GM12865 (cell line): ENCODE measurements at regions not wholly inside any gene's neighbourhood (a gene's known extent, or its start where the extent isn't known, plus 50 kb on each side); places are given as distances from the start of the nearest gene placed in this dataset.
"Not testable (repeated sequence)": the region's sequence is repeated elsewhere in the genome, so short reads cannot be mapped to it uniquely, and the experiment has no call there.

Experiments
- DNase-seq: peaks from one replicate; pipeline ENCODE4 v3.0.0; 2010; ENCODE audit warnings: low read depth
- H3K4me3 ChIP-seq: 2 replicates; pipeline ENCODE4 v1.5.1; 2011; ENCODE audit warnings: mild to moderate bottlenecking, low read depth, low read length, control low read depth
- TF ChIP-seq, protein P1 (sequence below): IDR thresholded peaks from 2 replicates; pipeline ENCODE4 v1.5.1; 2011; ENCODE audit warnings: low read length, control low read depth, low read depth, inconsistent platforms; ENCODE audit not compliant: insufficient read depth; ENCODE audit errors: missing control alignments

DNA sequence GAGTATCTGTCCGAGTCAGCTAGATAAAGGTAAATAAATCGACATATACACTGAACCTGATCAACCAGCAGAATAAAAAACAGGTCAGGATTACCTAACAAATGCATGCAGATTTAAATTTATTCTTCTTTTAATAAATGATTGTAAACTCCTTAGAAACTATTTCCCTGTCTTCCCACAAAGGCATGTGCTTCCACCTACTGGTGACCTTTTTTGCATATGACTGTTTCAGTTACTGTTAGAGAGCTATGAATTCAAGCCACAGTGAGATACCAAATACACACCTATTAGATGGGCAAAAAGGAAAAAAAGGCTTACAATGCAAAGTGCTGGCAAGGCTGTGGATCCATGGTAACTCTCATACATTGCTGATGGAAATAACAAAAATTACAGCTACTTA is 957.4 kb upstream of the NCAM2 start:
- DNase-seq: no peak
- H3K4me3 ChIP-seq: no peak overlapping the region
- TF ChIP-seq, protein P1, sequence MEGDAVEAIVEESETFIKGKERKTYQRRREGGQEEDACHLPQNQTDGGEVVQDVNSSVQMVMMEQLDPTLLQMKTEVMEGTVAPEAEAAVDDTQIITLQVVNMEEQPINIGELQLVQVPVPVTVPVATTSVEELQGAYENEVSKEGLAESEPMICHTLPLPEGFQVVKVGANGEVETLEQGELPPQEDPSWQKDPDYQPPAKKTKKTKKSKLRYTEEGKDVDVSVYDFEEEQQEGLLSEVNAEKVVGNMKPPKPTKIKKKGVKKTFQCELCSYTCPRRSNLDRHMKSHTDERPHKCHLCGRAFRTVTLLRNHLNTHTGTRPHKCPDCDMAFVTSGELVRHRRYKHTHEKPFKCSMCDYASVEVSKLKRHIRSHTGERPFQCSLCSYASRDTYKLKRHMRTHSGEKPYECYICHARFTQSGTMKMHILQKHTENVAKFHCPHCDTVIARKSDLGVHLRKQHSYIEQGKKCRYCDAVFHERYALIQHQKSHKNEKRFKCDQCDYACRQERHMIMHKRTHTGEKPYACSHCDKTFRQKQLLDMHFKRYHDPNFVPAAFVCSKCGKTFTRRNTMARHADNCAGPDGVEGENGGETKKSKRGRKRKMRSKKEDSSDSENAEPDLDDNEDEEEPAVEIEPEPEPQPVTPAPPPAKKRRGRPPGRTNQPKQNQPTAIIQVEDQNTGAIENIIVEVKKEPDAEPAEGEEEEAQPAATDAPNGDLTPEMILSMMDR: no peak

DNA sequence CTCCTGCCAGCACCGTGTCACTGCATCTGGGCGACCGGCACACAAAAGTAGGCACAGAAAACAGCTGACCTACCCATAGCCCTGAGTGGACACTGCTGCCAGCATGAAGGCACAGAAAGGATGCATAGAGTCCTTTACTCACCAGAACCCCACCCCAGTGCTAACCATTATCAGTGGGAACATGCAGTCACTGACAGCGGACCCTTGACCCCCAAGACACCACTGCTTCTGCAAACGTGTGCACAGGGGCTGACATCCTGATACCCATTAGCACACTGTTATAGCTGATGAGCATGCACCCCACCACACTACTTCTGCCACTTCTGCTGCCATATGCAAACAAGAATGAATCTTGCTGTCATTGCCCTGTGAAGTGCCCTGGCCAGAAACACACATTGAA is 953.0 kb upstream of the NCAM2 start:
- TF ChIP-seq, protein P1: no peak
- no peak for DNase-seq
- H3K4me3 ChIP-seq: no peak overlapping the region

DNA sequence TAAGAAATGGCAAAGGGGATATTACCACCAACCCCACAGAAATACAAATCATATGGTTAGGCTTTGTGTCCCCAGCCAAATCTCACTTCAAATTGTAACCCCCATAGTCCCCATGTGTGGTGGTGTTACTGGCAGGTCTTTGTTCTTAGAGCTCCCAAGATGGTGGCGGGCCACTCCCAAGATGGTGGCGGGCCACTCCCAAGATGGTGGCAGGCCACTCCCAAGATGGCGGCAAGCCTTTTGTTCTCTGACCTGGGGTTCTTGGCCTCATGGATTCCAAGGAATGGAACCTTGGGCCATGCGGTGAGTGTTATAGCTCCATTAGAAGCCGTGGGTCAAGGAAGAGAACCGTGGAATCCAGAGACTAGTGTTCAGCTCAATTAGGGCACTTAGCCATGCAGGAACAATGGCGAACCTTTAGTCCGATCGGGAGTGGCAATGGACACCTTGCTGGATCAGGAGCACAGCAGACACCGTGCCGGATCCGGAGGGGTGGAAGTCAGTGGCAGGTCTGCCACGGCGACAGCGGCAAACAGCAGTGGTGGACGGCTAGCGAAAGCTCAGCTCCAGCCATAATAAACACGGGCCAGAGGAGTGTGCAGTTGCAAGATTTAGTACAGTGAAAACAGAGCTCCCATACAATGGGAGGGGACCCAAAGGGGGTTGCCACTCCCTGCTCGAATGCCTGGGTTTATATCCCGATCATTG is 949.9 kb upstream of the NCAM2 start:
- DNase-seq, H3K4me3 ChIP-seq: not testable (repeated sequence)

DNA sequence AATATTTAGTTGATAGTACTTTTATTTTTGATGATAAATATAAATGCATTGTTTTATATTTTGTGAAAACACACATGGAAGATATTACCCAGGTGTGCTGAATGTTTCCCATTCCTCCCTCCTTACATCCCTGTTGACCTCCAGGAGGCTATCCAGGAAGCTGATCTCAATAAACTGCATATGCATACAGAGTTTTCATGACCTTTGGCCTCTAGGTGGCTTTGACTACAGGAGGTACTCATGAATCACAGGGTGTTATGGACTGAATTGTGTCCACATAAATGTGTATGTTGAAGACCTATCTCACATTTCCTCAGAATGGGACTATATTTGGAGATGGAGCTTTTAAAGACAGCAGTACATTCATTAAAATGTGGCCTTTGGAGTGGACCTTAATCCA is 914.9 kb upstream of the NCAM2 start:
- H3K4me3 ChIP-seq: no peak overlapping the region
- TF ChIP-seq, protein P1: no peak
- DNase-seq: no peak

DNA sequence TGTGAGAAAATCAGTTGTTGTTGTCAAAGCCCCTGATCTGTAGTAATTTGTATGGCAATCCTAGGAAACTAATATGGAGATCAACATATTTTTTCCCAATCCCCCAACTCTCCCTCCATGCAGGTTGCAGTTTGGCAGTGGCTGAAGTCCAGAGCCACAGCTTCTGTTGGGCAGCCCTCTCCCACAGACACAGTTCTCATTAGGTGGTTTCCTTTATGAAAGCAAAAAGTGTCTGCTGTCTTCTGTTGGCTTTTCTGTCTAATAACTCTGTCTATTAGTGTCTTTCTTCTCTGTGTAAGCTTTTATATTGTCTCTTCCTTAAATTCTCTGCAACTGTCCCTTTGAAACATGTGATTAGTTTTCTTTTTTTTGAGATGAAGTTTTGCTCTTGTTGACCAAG is 914.3 kb upstream of the NCAM2 start:
- TF ChIP-seq, protein P1: no peak
- H3K4me3 ChIP-seq: no peak overlapping the region
- DNase-seq: no peak

DNA sequence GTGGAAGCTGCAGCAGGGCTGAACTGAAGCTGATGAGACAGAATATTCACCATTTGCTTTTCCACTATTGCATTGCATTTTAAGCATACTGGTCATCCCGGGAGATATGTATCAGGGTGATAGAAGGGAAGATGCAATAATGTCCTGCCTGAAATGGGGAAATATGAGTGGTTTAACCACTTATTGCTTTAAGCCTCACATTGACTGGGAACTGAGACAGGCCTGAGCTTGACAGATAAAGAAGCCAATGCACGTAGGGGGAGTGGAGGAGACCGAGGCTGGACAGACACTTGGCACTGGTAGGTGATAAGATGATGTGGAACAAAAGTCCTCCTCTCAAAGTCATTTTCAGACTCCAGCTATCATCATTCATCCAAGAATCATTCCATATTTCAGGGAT is 911.7 kb upstream of the NCAM2 start:
- TF ChIP-seq, protein P1: no peak
- no peak for DNase-seq
- H3K4me3 ChIP-seq: no peak overlapping the region

DNA sequence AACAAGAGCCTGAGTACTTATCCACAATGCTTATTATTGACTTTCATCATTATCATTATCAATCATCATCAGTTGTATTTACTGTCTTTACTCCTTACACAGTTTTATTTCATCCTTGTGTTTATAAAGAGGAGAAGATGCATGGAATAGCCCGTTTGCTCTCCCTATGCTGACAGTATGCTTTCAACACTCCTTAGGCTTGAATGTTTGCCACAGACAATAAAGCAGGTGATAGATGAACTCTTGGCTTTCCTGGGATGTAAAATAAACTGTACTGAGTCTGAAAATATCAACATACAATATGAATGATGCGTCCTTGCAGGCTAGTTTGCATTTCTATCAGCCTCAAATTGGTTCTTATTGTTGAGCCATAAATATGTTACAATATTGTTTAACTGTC is 891.8 kb upstream of the NCAM2 start:
- TF ChIP-seq, protein P1: no peak

More for the DNA sequence above, 891.8 kb upstream of the NCAM2 start:
- DNase-seq: no peak
- H3K4me3 ChIP-seq: no peak overlapping the region
